SK-N-SH treated with all-trans-retinoic acid at 6 μM for 48 hours (cell line): ENCODE measurements at regions not wholly inside any gene's neighbourhood (a gene's known extent, or its start where the extent isn't known, plus 50 kb on each side); places are given as distances from the start of the nearest gene placed in this dataset.

Experiments
- ARNTL ChIP-seq: fragments of 450-650 bp; formaldehyde crosslinking; IDR thresholded peaks from 2 replicates; pipeline ENCODE4 v1.5.0; 2020; ENCODE audit warnings: low read depth, mild to moderate bottlenecking, moderate library complexity, borderline replicate concordance
- CSDC2 ChIP-seq: fragments of 250-450 bp; sonication (Bioruptor Pico); IDR thresholded peaks from 2 replicates; pipeline ENCODE4 v1.5.0; 2020; ENCODE audit warnings: mild to moderate bottlenecking, moderate library complexity
- ESRRG ChIP-seq: fragments of 250-450 bp; sonication (Bioruptor Pico); IDR thresholded peaks from 2 replicates; pipeline ENCODE4 v1.6.1; 2021; ENCODE audit warnings: mild to moderate bottlenecking
- GLIS3 ChIP-seq: fragments of 250-450 bp; sonication (Bioruptor Pico); IDR thresholded peaks from 2 replicates; pipeline ENCODE4 v1.5.0; 2020; ENCODE audit warnings: mild to moderate bottlenecking, moderate library complexity
- OSR1 ChIP-seq: fragments of 250-450 bp; sonication (Bioruptor Pico); IDR thresholded peaks from 2 replicates; pipeline ENCODE4 v1.8.0; 2022; ENCODE audit warnings: moderate library complexity, mild to moderate bottlenecking, inconsistent platforms
- PATZ1 ChIP-seq: fragments of 250-450 bp; sonication (Bioruptor Pico); IDR thresholded peaks from 2 replicates; pipeline ENCODE4 v1.8.0; 2020; ENCODE audit warnings: mild to moderate bottlenecking, moderate library complexity, borderline replicate concordance
- RARB ChIP-seq: fragments of 250-450 bp; sonication (Bioruptor Pico); IDR thresholded peaks from 2 replicates; pipeline ENCODE4 v1.8.0; 2021; ENCODE audit warnings: mild to moderate bottlenecking, moderate library complexity
- ZC3H10 ChIP-seq: fragments of 250-450 bp; sonication (Bioruptor Pico); IDR thresholded peaks from 2 replicates; pipeline ENCODE4 v1.5.1; 2021; ENCODE audit warnings: mild to moderate bottlenecking, moderate library complexity
- ZFP30 ChIP-seq: fragments of 450-650 bp; formaldehyde crosslinking; IDR thresholded peaks from 2 replicates; pipeline ENCODE4 v1.5.0; 2022; ENCODE audit warnings: mild to moderate bottlenecking, moderate library complexity

- TF ChIP-seq CSDC2 (CRISPR knock-in tag) (no peak), ESRRG (no peak), GLIS3 (CRISPR knock-in tag) (no peak), ZFP30 (CRISPR knock-in tag) (no peak), OSR1 (no peak), ARNTL (CRISPR knock-in tag) (no peak), ZC3H10 (no peak), PATZ1 (no peak), RARB (CRISPR knock-in tag) (no peak)
These were observed 56.3 kb upstream of the UBAC2 start for GRCh38 chr13:99144306-99144705.
